Activated CD8-positive, alpha-beta T cell treated with anti-CD3 and anti-CD28 coated beads for 36 hours (primary cell): ENCODE measurements at regions not wholly inside any gene's neighbourhood (a gene's known extent, or its start where the extent isn't known, plus 50 kb on each side); places are given as distances from the start of the nearest gene placed in this dataset.

ENCODE experiments used
- ATAC-seq: fragments of 200-7000 bp; cut with Tn5 transposase; one replicate; pipeline ENCODE4 v1.10.0; 2021; ENCODE audit warnings: mild to moderate bottlenecking, moderate library complexity
- CTCF ChIA-PET: fragments of 350-600 bp; sonication (Branson Sonifier 250); formaldehyde crosslinking; loops from one replicate; lab custom pipeline; 2021; ENCODE audit warnings: antibody characterized with exemption; lab: Charles Lee
- POLR2A ChIA-PET: fragments of 350-600 bp; sonication (Branson Sonifier 250); formaldehyde crosslinking; loops from one replicate; lab custom pipeline; 2021; ENCODE audit warnings: antibody characterized with exemption; lab: Charles Lee
- DNase-seq: peaks from one replicate; pipeline ENCODE4 v3.0.0-alpha.2; 2020
- H3K27ac Mint-ChIP-seq: one replicate; pipeline ENCODE4 v1.8.0; 2021; ENCODE audit warnings: mild to moderate bottlenecking, mixed read lengths
- H3K27me3 Mint-ChIP-seq: one replicate; pipeline ENCODE4 v1.8.0; 2021; ENCODE audit warnings: mixed read lengths
- H3K36me3 Mint-ChIP-seq: one replicate; pipeline ENCODE4 v1.8.0; 2021; ENCODE audit warnings: low read depth, mixed read lengths
- H3K4me1 Mint-ChIP-seq: one replicate; pipeline ENCODE4 v1.8.0; 2021; ENCODE audit warnings: low read depth, mixed read lengths
- H3K4me3 Mint-ChIP-seq: one replicate; pipeline ENCODE4 v1.8.0; 2021; ENCODE audit warnings: mild to moderate bottlenecking, moderate library complexity, mixed read lengths
- H3K9me3 Mint-ChIP-seq: one replicate; pipeline ENCODE4 v1.8.0; 2021; ENCODE audit warnings: mixed read lengths
- intact Hi-C: fragments of 100-400 bp; cut with micrococcal nuclease; formaldehyde crosslinking; loops from one replicate; pipeline ENCODE4 v1.10.0; 2022
- TF ChIP-seq, protein P1 (sequence below): fragments of 200-600 bp; IDR thresholded peaks from one replicate; pipeline ENCODE4 v1.8.0; 2022; ENCODE audit warnings: antibody characterized with exemption, mild to moderate bottlenecking

DNA sequence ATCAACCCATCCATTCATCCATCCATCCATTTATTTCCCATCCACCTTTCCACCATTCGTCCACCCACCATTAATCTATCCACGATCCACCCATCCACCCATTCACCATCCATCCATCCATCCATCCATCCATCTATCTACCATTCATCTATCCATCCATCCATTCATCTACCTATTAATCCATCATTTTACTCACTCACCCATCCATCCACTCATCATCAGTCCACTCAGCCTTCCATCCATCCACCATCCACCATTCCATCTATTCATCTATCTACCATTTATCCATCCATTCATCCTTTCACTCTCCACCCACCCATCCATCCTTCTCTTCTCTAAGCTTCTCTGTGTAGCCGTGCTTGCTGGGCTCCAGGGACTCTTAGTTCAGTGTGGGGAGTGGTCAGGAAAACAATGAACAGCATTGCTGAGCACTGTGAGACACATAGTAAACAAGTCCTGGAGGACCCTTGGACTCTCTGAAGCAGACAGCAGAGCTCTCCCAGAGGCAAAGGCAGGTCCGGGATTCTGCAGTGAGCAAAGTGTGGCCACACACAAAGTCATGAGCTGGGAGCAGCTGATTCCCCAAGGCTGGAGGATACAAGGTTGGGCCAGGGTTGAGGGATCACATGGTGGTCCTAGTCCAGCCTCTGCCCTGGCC, 642.2 kb downstream of the BRD1 start:
- no peak for DNase-seq
- H3K4me1 Mint-ChIP-seq = no peaks in the 10 kb centered on the region
- H3K27ac Mint-ChIP-seq = no peak overlapping the region
- ChIA-PET POLR2A (no interaction called here), CTCF (no interaction called here)
- H3K36me3 Mint-ChIP-seq = no peaks in the 10 kb centered on the region
- peaks cover 11% of the 10 kb centered on the region for H3K27me3 Mint-ChIP-seq
- TF ChIP-seq, protein P1, sequence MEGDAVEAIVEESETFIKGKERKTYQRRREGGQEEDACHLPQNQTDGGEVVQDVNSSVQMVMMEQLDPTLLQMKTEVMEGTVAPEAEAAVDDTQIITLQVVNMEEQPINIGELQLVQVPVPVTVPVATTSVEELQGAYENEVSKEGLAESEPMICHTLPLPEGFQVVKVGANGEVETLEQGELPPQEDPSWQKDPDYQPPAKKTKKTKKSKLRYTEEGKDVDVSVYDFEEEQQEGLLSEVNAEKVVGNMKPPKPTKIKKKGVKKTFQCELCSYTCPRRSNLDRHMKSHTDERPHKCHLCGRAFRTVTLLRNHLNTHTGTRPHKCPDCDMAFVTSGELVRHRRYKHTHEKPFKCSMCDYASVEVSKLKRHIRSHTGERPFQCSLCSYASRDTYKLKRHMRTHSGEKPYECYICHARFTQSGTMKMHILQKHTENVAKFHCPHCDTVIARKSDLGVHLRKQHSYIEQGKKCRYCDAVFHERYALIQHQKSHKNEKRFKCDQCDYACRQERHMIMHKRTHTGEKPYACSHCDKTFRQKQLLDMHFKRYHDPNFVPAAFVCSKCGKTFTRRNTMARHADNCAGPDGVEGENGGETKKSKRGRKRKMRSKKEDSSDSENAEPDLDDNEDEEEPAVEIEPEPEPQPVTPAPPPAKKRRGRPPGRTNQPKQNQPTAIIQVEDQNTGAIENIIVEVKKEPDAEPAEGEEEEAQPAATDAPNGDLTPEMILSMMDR = no peak
- no peak for ATAC-seq
- no peaks in the 10 kb centered on the region for H3K9me3 Mint-ChIP-seq
- intact Hi-C loops = no loop called here
- H3K4me3 Mint-ChIP-seq = no peak overlapping the region

DNA sequence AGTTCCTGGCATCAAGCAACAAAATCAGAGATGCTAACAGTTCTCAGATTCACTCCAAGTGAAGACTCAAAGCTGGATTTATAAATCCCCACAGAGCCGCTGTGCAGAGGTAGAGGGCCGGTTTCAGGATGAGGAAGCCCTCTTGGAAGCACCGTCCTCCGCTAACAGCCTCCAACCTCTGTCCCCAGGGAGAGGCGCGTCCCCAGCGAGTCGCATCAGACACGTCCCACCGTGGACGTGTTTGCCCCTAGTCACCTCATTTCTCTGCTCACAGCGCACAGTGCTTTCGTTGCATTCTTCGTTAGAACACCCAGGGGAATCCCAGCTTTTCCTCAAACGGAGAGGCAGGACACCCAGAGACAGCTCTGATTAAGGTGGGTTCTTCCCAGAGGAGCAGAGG, 642.9 kb downstream of the BRD1 start:
- Mint-ChIP-seq H3K27ac (no peak overlapping the region), H3K4me3 (no peak overlapping the region), H3K27me3 (peaks cover 8% of the 10 kb centered on the region), H3K9me3 (no peaks in the 10 kb centered on the region), H3K36me3 (no peaks in the 10 kb centered on the region), H3K4me1 (no peaks in the 10 kb centered on the region)
- intact Hi-C loops = no loop called here
- TF ChIP-seq, protein P1 = no peak
- ChIA-PET POLR2A (no interaction called here), CTCF (no interaction called here)
- DNase-seq (no peak), ATAC-seq (no peak)

DNA sequence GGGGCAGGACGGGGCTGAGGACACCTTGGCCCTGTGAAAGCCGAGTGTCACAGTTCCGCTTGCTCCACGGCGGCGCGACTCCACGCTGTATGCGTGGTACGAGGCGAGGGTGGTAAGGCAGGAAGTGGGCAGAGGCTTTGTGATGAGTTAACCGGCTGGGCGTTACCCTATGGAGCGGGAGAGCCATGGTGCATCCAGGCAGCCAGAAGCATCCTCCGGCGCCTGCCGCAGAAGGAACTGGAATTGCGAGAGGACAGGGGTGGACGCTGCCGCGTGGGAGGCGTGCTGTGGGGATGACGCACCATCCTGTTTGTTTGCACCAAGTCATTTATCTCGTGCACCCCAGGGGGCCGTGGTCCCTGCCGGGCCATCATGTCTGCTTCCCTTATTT, 643.9 kb downstream of the BRD1 start:
- H3K9me3 Mint-ChIP-seq = no peaks in the 10 kb centered on the region
- H3K27ac Mint-ChIP-seq = no peak overlapping the region
- POLR2A ChIA-PET = no interaction called here
- peaks cover 6% of the 10 kb centered on the region for H3K27me3 Mint-ChIP-seq
- TF ChIP-seq, protein P1 = no peak
- no peak for ATAC-seq
- no peak overlapping the region for H3K4me3 Mint-ChIP-seq
- no peaks in the 10 kb centered on the region for H3K36me3 Mint-ChIP-seq
- H3K4me1 Mint-ChIP-seq = no peaks in the 10 kb centered on the region
- intact Hi-C loops = no loop called here
- CTCF ChIA-PET = no interaction called here
- no peak for DNase-seq

DNA sequence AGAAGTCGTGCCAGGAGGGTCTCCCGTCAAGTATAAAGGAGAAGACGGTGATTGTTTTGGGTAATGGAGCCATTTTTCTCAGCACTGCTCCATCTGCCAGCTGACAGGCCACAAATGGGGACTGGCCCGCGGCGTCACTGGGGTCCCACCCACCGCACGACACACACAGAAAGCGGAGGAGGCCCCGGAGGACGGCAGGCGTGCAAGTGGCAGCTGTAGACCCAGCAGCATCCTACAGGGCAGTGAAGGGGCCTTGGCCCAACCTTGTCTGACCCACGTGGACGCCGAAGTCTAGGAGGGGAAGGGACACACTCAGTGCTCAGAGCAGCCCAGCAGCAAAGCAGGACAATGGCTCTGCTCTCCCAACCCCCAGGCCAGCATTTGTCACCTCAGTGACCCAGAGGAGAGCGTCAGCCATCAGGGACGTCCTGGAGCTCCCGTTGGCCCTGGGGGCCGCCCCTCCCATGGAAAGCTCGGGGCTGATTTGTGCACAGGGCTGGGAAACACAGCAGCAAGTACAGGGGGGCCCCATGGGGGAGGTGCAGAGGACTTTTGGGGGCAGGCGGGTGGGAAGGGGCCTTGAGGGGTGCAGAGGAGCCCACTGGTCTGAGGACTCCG, 644.4 kb downstream of the BRD1 start:
- intact Hi-C loops = no loop called here
- Mint-ChIP-seq H3K4me1 (no peaks in the 10 kb centered on the region), H3K27ac (no peak overlapping the region), H3K27me3 (peaks cover 6% of the 10 kb centered on the region), H3K4me3 (no peak overlapping the region), H3K36me3 (no peaks in the 10 kb centered on the region), H3K9me3 (no peaks in the 10 kb centered on the region)
- ATAC-seq (no peak), DNase-seq (no peak)
- POLR2A ChIA-PET = no interaction called here
- CTCF ChIA-PET = no interaction called here
- TF ChIP-seq, protein P1 = no peak

DNA sequence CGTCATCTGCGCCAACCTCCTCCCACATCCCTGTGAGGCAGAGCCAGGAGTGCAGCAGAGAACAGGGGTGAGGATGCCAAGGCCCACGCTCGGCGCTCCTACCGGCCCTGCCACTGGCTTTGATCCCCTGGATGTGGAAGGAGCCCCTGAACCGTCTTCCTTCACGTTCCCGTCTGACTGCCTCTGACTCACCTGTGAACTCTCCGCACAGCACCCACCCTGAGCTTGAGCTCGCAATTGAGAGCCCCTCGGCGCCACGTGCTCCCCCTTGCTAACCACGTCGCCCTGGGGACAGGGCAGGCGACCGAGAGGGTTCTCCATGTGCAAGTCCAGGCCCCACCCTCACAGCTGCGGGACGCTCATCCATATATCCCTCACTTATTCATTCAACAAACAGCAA, 645.3 kb downstream of the BRD1 start:
- Mint-ChIP-seq H3K27ac (no peak overlapping the region), H3K9me3 (no peaks in the 10 kb centered on the region), H3K4me3 (no peak overlapping the region), H3K36me3 (no peaks in the 10 kb centered on the region), H3K27me3 (peaks cover 6% of the 10 kb centered on the region), H3K4me1 (no peaks in the 10 kb centered on the region)
- TF ChIP-seq, protein P1 = no peak
- ATAC-seq = no peak
- DNase-seq = no peak
- intact Hi-C loops = no loop called here
- CTCF ChIA-PET = no interaction called here
- POLR2A ChIA-PET = no interaction called here
